ENCODE measurements at regions not wholly inside any gene's neighbourhood (a gene's known extent, or its start where the extent isn't known, plus 50 kb on each side); places are given as distances from the start of the nearest gene placed in this dataset.
"Not testable (repeated sequence)": the region's sequence is repeated elsewhere in the genome, so short reads cannot be mapped to it uniquely, and the experiment has no call there.

GRCh38 chr2:89537862-89538261, 846.4 kb downstream of the RPIA start:
- TF ChIP-seq POLR2AphosphoS5, POLR2A, EP300 (IDR thresholded peaks at IDR 0.05): not testable (repeated sequence)
- TF ChIP-seq, protein P1, sequence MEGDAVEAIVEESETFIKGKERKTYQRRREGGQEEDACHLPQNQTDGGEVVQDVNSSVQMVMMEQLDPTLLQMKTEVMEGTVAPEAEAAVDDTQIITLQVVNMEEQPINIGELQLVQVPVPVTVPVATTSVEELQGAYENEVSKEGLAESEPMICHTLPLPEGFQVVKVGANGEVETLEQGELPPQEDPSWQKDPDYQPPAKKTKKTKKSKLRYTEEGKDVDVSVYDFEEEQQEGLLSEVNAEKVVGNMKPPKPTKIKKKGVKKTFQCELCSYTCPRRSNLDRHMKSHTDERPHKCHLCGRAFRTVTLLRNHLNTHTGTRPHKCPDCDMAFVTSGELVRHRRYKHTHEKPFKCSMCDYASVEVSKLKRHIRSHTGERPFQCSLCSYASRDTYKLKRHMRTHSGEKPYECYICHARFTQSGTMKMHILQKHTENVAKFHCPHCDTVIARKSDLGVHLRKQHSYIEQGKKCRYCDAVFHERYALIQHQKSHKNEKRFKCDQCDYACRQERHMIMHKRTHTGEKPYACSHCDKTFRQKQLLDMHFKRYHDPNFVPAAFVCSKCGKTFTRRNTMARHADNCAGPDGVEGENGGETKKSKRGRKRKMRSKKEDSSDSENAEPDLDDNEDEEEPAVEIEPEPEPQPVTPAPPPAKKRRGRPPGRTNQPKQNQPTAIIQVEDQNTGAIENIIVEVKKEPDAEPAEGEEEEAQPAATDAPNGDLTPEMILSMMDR (IDR thresholded peaks at IDR 0.05), result not testable (repeated sequence)
